OCI-LY1 (cell line): ENCODE measurements at regions not wholly inside any gene's neighbourhood (a gene's known extent, or its start where the extent isn't known, plus 50 kb on each side); places are given as distances from the start of the nearest gene placed in this dataset.

Experiments
- H2AFZ ChIP-seq: fragments of 200-600 bp; sonication (generic), shearing (Covaris generic); 2 replicates; pipeline ENCODE4 v1.6.0; 2014; ENCODE audit warnings: antibody characterized with exemption, mild to moderate bottlenecking, low read length
- H3F3A ChIP-seq: fragments of 200-600 bp; sonication (generic), shearing (Covaris generic); 2 replicates; pipeline ENCODE4 v1.6.0; 2014; ENCODE audit warnings: mild to moderate bottlenecking, antibody characterized with exemption, low read length, moderate library complexity; ENCODE audit not compliant: insufficient read depth
- H3K27ac ChIP-seq: fragments of 200-600 bp; sonication (generic); 2 replicates; pipeline ENCODE4 v1.5.1; 2014; ENCODE audit warnings: low read length, mixed run types, mild to moderate bottlenecking, low read depth; ENCODE audit not compliant: poor library complexity, severe bottlenecking
- H3K27me3 ChIP-seq: fragments of 200-600 bp; sonication (generic); 2 replicates; pipeline ENCODE4 v1.6.0; 2014; ENCODE audit warnings: antibody characterized with exemption, mild to moderate bottlenecking, low read length, moderate library complexity; ENCODE audit not compliant: insufficient read depth
- H3K36me3 ChIP-seq: fragments of 200-600 bp; sonication (generic); 2 replicates; pipeline ENCODE4 v1.6.1; 2014; ENCODE audit warnings: mild to moderate bottlenecking, antibody characterized with exemption, low read length, moderate library complexity, mixed read lengths; ENCODE audit not compliant: insufficient read depth
- H3K4me1 ChIP-seq: fragments of 200-600 bp; sonication (generic); 2 replicates; pipeline ENCODE4 v1.5.1; 2014; ENCODE audit warnings: mild to moderate bottlenecking, low read length, moderate library complexity; ENCODE audit not compliant: insufficient read depth, severe bottlenecking
- H3K4me2 ChIP-seq: fragments of 200-600 bp; sonication (generic), shearing (Covaris generic); 2 replicates; pipeline ENCODE4 v1.6.1; 2014; ENCODE audit warnings: low read length
- H3K4me3 ChIP-seq: fragments of 200-600 bp; sonication (generic); 2 replicates; pipeline ENCODE4 v1.5.1; 2014; ENCODE audit warnings: low read length, low read depth, mild to moderate bottlenecking, mixed read lengths; ENCODE audit not compliant: poor library complexity, severe bottlenecking
- H3K79me2 ChIP-seq: fragments of 200-600 bp; shearing (Covaris generic); 2 replicates; pipeline ENCODE4 v1.6.1; 2016; ENCODE audit warnings: mixed run types, low read length, mixed read lengths; ENCODE audit not compliant: insufficient read depth
- H3K9ac ChIP-seq: fragments of 200-600 bp; sonication (generic), shearing (Covaris generic); 2 replicates; pipeline ENCODE4 v1.6.1; 2014; ENCODE audit warnings: mild to moderate bottlenecking, low read length, mixed read lengths
- H3K9me2 ChIP-seq: fragments of 200-600 bp; sonication (generic), shearing (Covaris generic); 2 replicates; pipeline ENCODE4 v1.6.1; 2014; ENCODE audit warnings: low read depth, mild to moderate bottlenecking, low read length, mixed read lengths
- H3K9me3 ChIP-seq: fragments of 200-600 bp; shearing (Covaris generic); 2 replicates; pipeline ENCODE4 v1.6.1; 2014; ENCODE audit warnings: low read length, mixed read lengths
- H4K20me1 ChIP-seq: fragments of 200-600 bp; sonication (generic), shearing (Covaris generic); 2 replicates; pipeline ENCODE4 v1.6.0; 2016; ENCODE audit warnings: mild to moderate bottlenecking, low read length; ENCODE audit not compliant: insufficient read depth
- EZH2 ChIP-seq: fragments of 200-600 bp; sonication (generic), shearing (Covaris generic); IDR thresholded peaks from 2 replicates; pipeline ENCODE4 v1.8.0; 2017; ENCODE audit warnings: borderline replicate concordance, mixed run types, mild to moderate bottlenecking, antibody characterized with exemption, low read length, moderate library complexity, mixed read lengths
- TF ChIP-seq, protein P1 (sequence below): fragments of 200-600 bp; sonication (generic), shearing (Covaris generic); IDR thresholded peaks from 2 replicates; pipeline ENCODE4 v1.5.1; 2017; ENCODE audit warnings: mild to moderate bottlenecking, antibody characterized with exemption, low read length, moderate library complexity, mixed read lengths

DNA sequence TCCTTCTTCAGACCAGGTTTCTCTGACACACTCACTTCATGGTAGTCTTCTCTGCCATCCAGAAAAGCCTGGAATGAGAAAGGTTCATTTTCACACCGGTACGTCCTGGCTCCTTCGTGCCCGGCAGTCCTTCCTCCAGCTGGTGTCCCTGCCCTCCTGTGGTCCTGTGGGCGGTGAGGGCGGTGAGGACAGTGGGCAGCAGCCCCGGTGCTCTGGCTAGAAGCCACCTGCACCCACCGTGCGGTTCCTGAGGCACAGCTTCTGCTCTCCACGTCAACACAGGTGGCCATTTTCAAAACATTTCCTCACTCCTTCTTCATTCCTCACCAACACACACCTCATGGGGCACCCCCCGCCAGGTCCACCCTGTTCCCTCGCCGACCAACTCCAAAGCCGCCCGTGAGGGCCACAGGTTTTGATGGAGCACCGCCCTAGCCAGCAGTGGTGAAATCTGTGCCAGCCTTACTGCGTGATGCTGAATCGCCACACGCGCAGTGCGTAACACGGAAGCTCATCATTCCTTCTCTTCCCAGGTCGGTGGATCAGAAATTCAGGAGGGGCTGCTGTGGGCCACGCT is 251.4 kb upstream of the RNF32 start:
- Histone ChIP-seq H3K27ac (no peak overlapping the region), H3K4me3 (no peak overlapping the region), H3K27me3 (no peaks in the 10 kb centered on the region), H3K4me1 (no peaks in the 10 kb centered on the region), H4K20me1 (no peaks in the 10 kb centered on the region), H3K4me2 (no peak overlapping the region), H3F3A (no peaks in the 10 kb centered on the region), H3K79me2 (no peaks in the 10 kb centered on the region), H2AFZ (no peak overlapping the region), H3K9me3 (no peaks in the 10 kb centered on the region), H3K36me3 (no peaks in the 10 kb centered on the region), H3K9me2 (no peaks in the 10 kb centered on the region), H3K9ac (no peak overlapping the region)
- TF ChIP-seq, protein P1, sequence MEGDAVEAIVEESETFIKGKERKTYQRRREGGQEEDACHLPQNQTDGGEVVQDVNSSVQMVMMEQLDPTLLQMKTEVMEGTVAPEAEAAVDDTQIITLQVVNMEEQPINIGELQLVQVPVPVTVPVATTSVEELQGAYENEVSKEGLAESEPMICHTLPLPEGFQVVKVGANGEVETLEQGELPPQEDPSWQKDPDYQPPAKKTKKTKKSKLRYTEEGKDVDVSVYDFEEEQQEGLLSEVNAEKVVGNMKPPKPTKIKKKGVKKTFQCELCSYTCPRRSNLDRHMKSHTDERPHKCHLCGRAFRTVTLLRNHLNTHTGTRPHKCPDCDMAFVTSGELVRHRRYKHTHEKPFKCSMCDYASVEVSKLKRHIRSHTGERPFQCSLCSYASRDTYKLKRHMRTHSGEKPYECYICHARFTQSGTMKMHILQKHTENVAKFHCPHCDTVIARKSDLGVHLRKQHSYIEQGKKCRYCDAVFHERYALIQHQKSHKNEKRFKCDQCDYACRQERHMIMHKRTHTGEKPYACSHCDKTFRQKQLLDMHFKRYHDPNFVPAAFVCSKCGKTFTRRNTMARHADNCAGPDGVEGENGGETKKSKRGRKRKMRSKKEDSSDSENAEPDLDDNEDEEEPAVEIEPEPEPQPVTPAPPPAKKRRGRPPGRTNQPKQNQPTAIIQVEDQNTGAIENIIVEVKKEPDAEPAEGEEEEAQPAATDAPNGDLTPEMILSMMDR: no peak
- no peak for TF ChIP-seq EZH2

DNA sequence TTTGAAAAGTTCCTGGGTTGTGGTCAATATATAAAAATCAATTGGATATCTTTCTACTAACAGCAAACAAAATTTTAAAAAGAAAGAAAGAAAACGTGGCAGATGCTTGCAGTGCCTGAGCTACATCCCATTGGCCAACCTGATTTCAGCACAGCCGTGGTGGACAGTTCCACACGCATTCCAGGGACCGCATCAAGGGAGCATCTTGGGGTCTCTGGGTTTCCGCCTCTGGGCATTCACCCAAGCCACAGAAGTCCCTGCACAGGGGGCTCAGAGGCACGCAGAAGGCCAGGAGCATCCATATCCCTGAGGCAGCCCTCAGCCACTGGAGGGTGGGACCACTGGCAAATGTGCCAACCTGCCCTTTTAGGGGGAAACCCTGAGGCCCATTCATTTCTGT is 254.5 kb upstream of the RNF32 start:
- H3K79me2 ChIP-seq: no peaks in the 10 kb centered on the region
- no peak overlapping the region for H2AFZ ChIP-seq
- no peaks in the 10 kb centered on the region for H3F3A ChIP-seq
- H4K20me1 ChIP-seq: no peaks in the 10 kb centered on the region
- no peaks in the 10 kb centered on the region for H3K4me1 ChIP-seq
- no peaks in the 10 kb centered on the region for H3K9me3 ChIP-seq
- no peaks in the 10 kb centered on the region for H3K36me3 ChIP-seq
- TF ChIP-seq, protein P1: no peak
- TF ChIP-seq EZH2: no peak
- no peaks in the 10 kb centered on the region for H3K27me3 ChIP-seq
- H3K4me3 ChIP-seq: no peak overlapping the region
- H3K4me2 ChIP-seq: no peak overlapping the region
- no peaks in the 10 kb centered on the region for H3K9me2 ChIP-seq
- H3K27ac ChIP-seq: no peak overlapping the region
- H3K9ac ChIP-seq: no peak overlapping the region

GRCh38 chr7:156384706-156385105 is 255.9 kb upstream of the RNF32 start:
- no peaks in the 10 kb centered on the region for H3K27me3 ChIP-seq
- H3K79me2 ChIP-seq: no peaks in the 10 kb centered on the region
- H2AFZ ChIP-seq: no peak overlapping the region
- H3F3A ChIP-seq: no peaks in the 10 kb centered on the region
- H3K4me3 ChIP-seq: no peak overlapping the region
- H3K9me3 ChIP-seq: no peaks in the 10 kb centered on the region
- no peak for TF ChIP-seq EZH2
- TF ChIP-seq, protein P1: no peak
- H3K36me3 ChIP-seq: no peaks in the 10 kb centered on the region
- H3K27ac ChIP-seq: no peak overlapping the region
- H3K4me2 ChIP-seq: no peak overlapping the region
- H3K9me2 ChIP-seq: no peaks in the 10 kb centered on the region
- no peaks in the 10 kb centered on the region for H3K4me1 ChIP-seq
- no peak overlapping the region for H3K9ac ChIP-seq
- H4K20me1 ChIP-seq: no peaks in the 10 kb centered on the region
